ENCODE measurements at regions not wholly inside any gene's neighbourhood (a gene's known extent, or its start where the extent isn't known, plus 50 kb on each side); places are given as distances from the start of the nearest gene placed in this dataset.

GRCh38 chr10:124305984-124306383, 112.7 kb downstream of the OAT start (continued):
- TF ChIP-seq ZNF384 (IDR thresholded peaks at IDR 0.05; ENCODE audit: borderline replicate concordance, low read depth, low read length): no peak

- Histone ChIP-seq H3K27me3 (replicated peaks in 1 of 2; ENCODE audit: control insufficient read depth in 2 of 2, insufficient read depth in 2 of 2, low read length in 1 of 2) (no peaks in the 10 kb centered on the region), H3K4me1 (ENCODE audit: control insufficient read depth, insufficient read depth, low read length) (no peaks in the 10 kb centered on the region), H3K4me2 (ENCODE audit: control insufficient read depth, insufficient read depth) (no peak overlapping the region), H3K9me3 (replicated peaks; ENCODE audit: control insufficient read depth, insufficient read depth, low read length) (peaks cover 6% of the 10 kb centered on the region; the same call in 1 of the 3 replicates), H3K36me3 (ENCODE audit: control insufficient read depth in 2 of 2, insufficient read depth in 2 of 2, low read length in 1 of 2) (no peaks in the 10 kb centered on the region), H2AFZ (ENCODE audit: control insufficient read depth, low read depth, low read length) (no peak overlapping the region), H3K79me2 (ENCODE audit: control insufficient read depth, insufficient read depth, low read length) (no peaks in the 10 kb centered on the region), H3K4me3 (no peak overlapping the region), H3K9ac (ENCODE audit: control insufficient read depth, insufficient read depth, low read length) (no peak overlapping the region), H3K27ac (ENCODE audit: control insufficient read depth, insufficient read depth) (no peak overlapping the region), H4K20me1 (ENCODE audit: control insufficient read depth, insufficient read depth) (no peaks in the 10 kb centered on the region)
- ChIA-PET RAD21 (ENCODE audit: unreplicated experiment) (no interaction called here), POLR2A (no interaction called here), SMC1A (ENCODE audit: uncharacterized antibody, unreplicated experiment) (no interaction called here), CTCF (no interaction called here)
- ATAC-seq (no peak), DNase-seq (ENCODE audit: low read depth, low spot score) (no peak), FAIRE-seq (no peak)
- 89% methylated on average over 3 of the region's 3 CpGs for WGBS (ENCODE audit: insufficient coverage, insufficient replicate concordance, low lambda C conversion rate, missing lambda C conversion rate)
- no TSS peak for BruUV-seq (replicated peaks)
- intact Hi-C loops (cut with micrococcal nuclease; ENCODE audit: unreplicated experiment) (no loop called here), in situ Hi-C loops (cut with MboI) (no loop called here)
- no peak for TF ChIP-seq ZNF622 (IDR thresholded peaks at IDR 0.05)
- no peak for TF ChIP-seq SMAD5 (IDR thresholded peaks at IDR 0.05; ENCODE audit: low read depth)
- TF ChIP-seq, protein P1, sequence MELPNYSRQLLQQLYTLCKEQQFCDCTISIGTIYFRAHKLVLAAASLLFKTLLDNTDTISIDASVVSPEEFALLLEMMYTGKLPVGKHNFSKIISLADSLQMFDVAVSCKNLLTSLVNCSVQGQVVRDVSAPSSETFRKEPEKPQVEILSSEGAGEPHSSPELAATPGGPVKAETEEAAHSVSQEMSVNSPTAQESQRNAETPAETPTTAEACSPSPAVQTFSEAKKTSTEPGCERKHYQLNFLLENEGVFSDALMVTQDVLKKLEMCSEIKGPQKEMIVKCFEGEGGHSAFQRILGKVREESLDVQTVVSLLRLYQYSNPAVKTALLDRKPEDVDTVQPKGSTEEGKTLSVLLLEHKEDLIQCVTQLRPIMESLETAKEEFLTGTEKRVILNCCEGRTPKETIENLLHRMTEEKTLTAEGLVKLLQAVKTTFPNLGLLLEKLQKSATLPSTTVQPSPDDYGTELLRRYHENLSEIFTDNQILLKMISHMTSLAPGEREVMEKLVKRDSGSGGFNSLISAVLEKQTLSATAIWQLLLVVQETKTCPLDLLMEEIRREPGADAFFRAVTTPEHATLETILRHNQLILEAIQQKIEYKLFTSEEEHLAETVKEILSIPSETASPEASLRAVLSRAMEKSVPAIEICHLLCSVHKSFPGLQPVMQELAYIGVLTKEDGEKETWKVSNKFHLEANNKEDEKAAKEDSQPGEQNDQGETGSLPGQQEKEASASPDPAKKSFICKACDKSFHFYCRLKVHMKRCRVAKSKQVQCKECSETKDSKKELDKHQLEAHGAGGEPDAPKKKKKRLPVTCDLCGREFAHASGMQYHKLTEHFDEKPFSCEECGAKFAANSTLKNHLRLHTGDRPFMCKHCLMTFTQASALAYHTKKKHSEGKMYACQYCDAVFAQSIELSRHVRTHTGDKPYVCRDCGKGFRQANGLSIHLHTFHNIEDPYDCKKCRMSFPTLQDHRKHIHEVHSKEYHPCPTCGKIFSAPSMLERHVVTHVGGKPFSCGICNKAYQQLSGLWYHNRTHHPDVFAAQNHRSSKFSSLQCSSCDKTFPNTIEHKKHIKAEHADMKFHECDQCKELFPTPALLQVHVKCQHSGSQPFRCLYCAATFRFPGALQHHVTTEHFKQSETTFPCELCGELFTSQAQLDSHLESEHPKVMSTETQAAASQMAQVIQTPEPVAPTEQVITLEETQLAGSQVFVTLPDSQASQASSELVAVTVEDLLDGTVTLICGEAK (IDR thresholded peaks at IDR 0.05; ENCODE audit: borderline replicate concordance): no peak
- no peak for TF ChIP-seq ATF2 (IDR thresholded peaks at IDR 0.05; ENCODE audit: low read length)
- TF ChIP-seq CHD2 (IDR thresholded peaks at IDR 0.05; ENCODE audit: borderline replicate concordance, low read depth, low read length): no peak
- no peak for TF ChIP-seq KAT2A (conservative IDR thresholded peaks at IDR 0.05; ENCODE audit: control insufficient read depth, low read depth, low read length)
- no peak for TF ChIP-seq RUNX3 (IDR thresholded peaks at IDR 0.05; ENCODE audit: low read length)
- TF ChIP-seq STAT1 (conservative IDR thresholded peaks at IDR 0.05): no peak
- no peak for TF ChIP-seq HDAC6 (IDR thresholded peaks at IDR 0.05; ENCODE audit: unreplicated experiment)
- no peak for TF ChIP-seq ZBED1 (IDR thresholded peaks at IDR 0.05; ENCODE audit: borderline replicate concordance)
- no peak for TF ChIP-seq BCLAF1 (IDR thresholded peaks at IDR 0.05)
- TF ChIP-seq, protein P2, sequence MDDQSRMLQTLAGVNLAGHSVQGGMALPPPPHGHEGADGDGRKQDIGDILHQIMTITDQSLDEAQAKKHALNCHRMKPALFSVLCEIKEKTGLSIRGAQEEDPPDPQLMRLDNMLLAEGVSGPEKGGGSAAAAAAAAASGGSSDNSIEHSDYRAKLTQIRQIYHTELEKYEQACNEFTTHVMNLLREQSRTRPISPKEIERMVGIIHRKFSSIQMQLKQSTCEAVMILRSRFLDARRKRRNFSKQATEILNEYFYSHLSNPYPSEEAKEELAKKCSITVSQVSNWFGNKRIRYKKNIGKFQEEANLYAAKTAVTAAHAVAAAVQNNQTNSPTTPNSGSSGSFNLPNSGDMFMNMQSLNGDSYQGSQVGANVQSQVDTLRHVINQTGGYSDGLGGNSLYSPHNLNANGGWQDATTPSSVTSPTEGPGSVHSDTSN (IDR thresholded peaks at IDR 0.05; ENCODE audit: insufficient replicate concordance, low read depth, low read length): no peak
- no peak for TF ChIP-seq NFYA (IDR thresholded peaks at IDR 0.05; ENCODE audit: borderline replicate concordance, low read depth, low read length)
- no peak for TF ChIP-seq MYB (IDR thresholded peaks at IDR 0.05; ENCODE audit: borderline replicate concordance, low read depth, low read length)
These were observed 113.6 kb downstream of the OAT start for GRCh38 chr10:124305131-124305530.

All from GM12878 (cell line).